Right lobe of liver (tissue), 4 donors: ENCODE measurements at regions not wholly inside any gene's neighbourhood (a gene's known extent, or its start where the extent isn't known, plus 50 kb on each side); places are given as distances from the start of the nearest gene placed in this dataset.

Experiments
- CTCF ChIP-seq, 4 donors: fragments of 200-600 bp in 3 of 4; fragments of 450-650 bp in 1 of 4; IDR thresholded peaks; one replicate each; pipeline versions ENCODE4 v1.5.1 to v1.8.0; 2016 to 2022; ENCODE audit warnings: antibody characterized with exemption in 4 of 4, mild to moderate bottlenecking in 2 of 4
- POLR2A ChIP-seq: fragments of 450-650 bp; IDR thresholded peaks from one replicate; pipeline ENCODE4 v1.6.1; 2017; ENCODE audit warnings: antibody characterized with exemption, mild to moderate bottlenecking
- donor health status: DM: no; HTN: no; CAD: no.
- donor health status: DM: no; HTN: no; CAD: no.
- donor health status: DM: no; HTN: yes; CAD: no.

DNA sequence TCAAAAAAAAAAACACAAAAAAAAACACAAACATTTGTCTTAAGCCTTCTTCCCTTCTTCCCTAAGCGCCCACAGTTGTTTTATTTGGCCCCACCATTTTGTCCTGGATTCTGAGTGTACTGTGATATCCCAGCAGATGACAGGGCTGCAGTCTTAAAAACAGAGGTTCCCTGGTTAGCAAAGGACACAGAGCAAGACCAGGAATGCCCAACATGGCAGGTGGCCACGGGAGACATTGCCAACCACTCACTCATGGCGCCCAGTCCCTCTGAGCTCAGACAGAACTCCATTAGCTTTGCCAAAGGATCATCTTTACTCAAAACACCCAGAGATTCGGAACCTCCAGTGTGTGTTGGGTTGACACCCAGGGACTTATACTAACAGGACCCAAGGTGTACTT, 249.3 kb downstream of the MRTFB start:
- TF ChIP-seq CTCF (IDR thresholded peaks at IDR 0.05) (no peak), POLR2A (no peak)
